ENCODE measurements at regions not wholly inside any gene's neighbourhood (a gene's known extent, or its start where the extent isn't known, plus 50 kb on each side); places are given as distances from the start of the nearest gene placed in this dataset.

DNA sequence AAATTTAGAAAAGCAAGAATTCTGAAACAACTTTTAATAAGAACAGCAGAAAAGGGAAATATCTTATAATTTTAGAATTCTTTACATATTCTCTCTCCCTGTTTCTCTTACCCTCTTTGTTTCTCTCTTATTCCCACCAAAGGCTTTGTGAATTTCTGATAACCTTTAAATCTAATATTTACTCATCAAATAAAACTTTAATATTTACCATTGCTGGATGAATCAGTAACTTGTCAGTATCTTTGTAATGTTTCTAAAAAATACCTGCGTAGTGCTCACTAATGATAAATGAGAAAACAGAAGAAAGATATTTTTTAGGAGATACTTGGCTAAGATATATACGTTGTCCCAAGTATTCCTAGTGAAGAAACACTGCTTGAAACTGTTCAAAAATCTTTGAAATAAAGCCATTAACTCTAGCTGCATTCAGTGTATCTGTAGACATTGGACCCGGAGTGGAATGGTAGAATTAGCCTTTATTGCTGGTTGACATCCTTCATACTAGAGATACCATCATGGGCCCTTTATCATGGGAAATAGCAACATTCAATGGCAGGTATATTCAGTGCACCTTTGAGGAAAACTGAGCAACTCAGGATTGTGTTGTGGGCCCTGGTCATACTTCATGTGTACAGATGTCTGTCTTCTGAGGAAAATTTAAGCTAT lies 2160.4 kb downstream of the MAT2B start:
- no peak for DNase-seq (ENCODE audit: low read depth)

DNA sequence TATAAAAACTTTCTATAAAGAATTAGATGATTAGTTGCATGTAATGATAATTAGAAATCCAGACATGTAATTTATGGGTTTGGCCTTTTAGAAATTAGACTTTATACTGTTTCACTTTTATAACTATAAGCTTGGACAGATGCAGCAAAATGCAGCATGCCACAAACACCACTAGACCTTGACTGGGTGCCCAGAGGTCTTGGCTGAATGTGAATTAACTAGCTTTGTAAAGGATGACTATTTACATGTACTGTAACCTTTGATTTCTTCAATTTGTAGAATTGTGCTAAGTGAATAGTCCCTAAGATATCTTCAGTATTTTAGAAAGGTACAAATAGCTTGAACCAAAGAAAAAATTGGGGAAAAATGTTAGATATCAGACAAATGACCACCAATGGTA lies 2168.1 kb downstream of the MAT2B start:
- no peak for DNase-seq (ENCODE audit: low read depth)

GRCh38 chr5:165695796-165696195 lies 2190.4 kb downstream of the MAT2B start:
- DNase-seq (ENCODE audit: low read depth): no peak

DNA sequence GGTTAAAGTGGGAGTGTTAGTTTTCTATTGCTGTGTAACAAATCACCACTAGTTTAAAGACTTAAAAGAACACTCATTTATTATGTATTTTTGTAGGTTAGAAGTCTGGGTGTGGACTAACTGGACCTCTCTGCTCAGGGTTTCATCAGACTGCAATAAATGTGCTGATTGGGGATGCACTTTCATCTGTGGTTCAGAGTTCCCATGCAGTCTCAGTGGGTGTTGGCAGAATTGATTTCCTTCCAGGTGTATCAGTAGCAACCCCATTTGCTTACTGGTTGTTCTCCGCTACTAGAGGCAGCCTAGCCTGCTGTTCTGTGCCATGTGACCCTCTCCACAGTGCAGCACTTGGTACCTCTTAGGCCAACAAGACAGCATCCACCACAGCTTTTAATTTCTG lies 2200.5 kb downstream of the MAT2B start:
- DNase-seq (ENCODE audit: low read depth): no peak

- DNase-seq (ENCODE audit: low read depth): no peak
These were observed 2206.6 kb downstream of the MAT2B start for GRCh38 chr5:165712011-165712410.

DNA sequence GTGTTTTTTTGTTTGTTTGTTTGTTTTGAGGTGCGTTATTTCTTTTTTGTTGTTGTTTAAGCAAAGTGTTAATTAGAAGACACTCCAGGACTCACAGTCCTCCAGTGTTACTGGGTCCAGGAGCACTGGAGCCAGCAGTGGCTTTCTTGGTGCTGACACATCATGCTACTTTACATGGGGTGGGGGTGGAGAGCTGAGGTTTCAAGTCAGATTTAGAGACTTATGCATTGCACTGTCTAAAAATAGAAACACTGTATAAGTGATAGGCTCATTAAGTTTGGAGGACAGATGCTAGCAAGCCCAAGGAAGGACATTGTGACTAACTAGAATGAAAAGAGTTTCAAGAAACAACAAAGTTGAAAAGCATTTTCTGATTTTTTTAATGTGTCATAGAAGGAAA lies 2209.2 kb downstream of the MAT2B start:
- no peak for DNase-seq (ENCODE audit: low read depth)

DNA sequence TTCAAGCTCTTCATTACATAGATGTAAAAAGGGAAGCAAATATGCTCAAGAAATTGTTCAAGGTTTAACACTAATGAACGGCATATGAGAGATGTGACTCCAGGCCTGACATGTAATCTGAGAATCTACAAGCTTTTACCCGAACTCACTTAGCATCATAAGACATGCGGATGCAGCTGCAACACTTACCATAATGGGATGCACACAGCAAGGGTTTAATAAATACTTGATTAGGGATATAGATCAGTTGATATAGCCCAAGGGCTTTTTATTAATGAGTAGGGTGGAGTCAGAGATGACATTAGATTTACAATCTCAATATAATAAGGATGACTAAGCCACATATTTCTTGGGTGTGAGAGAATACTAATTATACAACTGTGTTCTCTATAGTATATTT lies 2215.5 kb downstream of the MAT2B start:
- no peak for DNase-seq (ENCODE audit: low read depth)

- DNase-seq (ENCODE audit: low read depth): no peak
These were observed 2217.0 kb downstream of the MAT2B start for GRCh38 chr5:165722401-165722800.

DNA sequence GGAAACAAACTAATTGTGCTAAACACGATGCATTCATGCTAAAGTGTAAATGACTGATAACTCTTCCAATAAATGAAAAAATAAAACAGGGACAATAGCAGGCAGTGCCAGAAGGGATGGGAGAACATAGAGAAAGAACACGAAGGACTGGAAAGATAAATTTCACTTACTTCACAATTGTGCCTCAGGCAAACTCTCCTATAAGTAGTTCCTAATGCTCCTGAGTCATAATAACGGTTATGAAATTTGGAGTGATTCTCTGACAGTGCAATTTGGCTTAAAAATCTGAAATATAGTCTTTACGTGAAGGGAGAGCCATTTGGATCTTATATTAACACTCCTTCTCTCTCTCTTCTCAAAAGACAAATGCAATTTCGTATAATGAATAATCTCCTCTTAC lies 2218.5 kb downstream of the MAT2B start:
- DNase-seq (ENCODE audit: low read depth): no peak

- no peak for DNase-seq (ENCODE audit: low read depth)
These were observed 2223.0 kb downstream of the MAT2B start for GRCh38 chr5:165728425-165728824.

DNA sequence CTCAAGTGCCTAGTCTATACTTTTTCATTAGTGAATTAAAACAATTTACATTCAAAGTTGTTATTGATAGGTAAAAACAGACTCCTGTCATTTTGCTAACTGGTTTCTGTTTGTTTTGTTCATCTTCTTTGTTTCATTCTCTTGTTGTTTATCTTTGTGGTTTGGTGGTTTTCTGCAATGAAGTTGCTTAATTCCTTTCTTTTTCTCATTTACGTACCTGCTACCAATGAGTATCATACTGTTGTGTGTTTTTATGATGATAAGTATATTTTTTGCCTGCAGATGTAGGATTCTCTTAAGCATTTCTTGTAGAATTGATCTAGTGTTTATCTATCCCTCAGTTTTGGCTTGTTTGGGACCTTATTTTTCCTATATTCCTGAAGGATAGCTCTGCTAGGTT lies 2230.0 kb downstream of the MAT2B start:
- DNase-seq (ENCODE audit: low read depth): no peak

DNA sequence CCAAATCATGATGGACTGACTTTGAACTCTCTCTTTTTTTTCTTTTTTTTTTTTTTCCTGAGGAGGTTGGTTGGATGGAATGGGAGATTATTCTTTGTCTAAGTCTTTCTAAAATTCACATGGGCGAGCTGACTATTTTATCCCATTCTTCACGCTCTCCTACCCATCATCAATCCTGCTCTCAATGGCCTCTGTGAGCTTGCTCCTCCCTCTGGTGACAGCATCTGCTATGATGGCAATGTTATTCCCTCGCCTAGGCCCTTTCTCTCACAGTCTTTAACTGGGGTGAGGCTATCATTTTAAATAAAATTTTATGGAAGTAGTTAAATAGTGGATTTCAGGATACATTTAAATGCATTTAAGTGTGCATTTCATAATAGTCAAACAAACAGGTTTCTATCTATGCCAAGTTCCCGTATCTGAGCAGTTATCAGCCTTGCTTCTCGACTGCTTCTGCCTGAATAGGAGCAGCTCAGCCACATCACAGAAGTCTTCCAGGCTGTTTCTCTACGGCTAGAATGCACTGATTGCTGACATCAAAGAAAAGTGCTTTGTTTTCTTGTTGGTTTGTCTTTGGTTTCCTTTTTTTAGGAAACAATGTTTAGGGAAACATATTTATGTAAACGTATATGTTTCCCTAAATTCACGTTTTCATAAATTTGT lies 2233.8 kb downstream of the MAT2B start:
- no peak for DNase-seq (ENCODE audit: low read depth)

GRCh38 chr5:165757791-165758190 lies 2252.4 kb downstream of the MAT2B start:
- no peak for DNase-seq (ENCODE audit: low read depth)

DNA sequence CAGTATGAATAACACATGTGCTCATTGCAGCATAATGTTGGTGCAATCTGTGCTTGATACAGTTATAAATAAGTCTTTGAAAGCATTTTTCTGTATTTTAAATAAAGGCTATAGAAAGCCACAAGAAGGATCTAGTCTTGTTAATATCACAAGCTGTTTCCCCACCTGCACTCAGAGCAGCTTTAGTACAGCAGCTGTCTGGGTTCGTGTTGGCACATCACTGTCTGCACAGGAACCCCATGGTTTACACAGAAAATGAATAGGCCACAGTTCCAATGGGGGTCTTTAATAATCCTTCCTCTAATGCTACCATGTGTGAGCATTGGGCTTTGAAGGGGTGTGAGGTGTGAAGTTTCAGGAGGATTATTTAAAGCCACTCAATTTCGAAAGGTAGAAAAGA lies 2269.7 kb downstream of the MAT2B start:
- DNase-seq (ENCODE audit: low read depth): no peak

- DNase-seq (ENCODE audit: low read depth): no peak
These were observed 2274.1 kb downstream of the MAT2B start for GRCh38 chr5:165779505-165779904.

- no peak for DNase-seq (ENCODE audit: low read depth)
These were observed 2275.5 kb downstream of the MAT2B start for GRCh38 chr5:165780901-165781300.

DNA sequence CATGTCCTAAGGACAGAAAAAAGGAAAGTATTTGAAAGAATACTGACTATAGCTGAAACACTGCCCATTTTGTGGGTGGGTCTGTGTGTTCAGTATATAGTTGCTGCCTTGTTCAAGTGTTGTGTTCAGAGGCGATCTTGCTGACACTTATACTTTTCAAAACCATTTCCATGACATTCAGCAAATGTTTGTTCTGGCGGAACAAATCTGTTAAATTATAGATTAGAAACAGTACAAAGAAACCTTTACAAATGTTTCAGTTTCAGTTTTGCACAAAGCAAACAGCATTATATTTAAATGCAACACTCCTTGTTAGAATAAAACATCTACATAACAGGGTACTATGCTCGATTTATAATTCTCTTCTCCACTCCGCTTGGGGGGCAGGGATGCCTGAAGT lies 2276.3 kb downstream of the MAT2B start:
- DNase-seq (ENCODE audit: low read depth): no peak

DNA sequence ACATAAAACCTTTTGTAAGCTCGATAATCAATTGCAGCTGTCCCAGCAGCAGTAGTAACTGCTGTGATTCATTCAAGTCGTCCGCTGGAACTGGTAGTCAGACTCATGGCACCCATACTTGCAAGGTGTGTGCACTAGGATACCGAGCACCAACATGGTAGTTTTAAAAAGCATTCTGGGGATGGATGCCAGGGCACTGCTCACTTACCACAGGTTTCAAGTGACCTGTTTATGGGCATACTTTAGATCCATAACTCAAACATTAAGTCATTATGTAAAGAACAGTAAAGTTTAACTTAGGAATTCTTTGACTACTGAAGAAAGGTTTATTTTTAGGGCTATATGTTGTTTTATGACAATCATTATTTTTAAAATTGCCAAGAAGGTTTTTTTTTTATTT lies 2277.6 kb downstream of the MAT2B start:
- DNase-seq (ENCODE audit: low read depth): no peak

- DNase-seq (ENCODE audit: low read depth): no peak
These were observed 2280.7 kb downstream of the MAT2B start for GRCh38 chr5:165786073-165786472.

DNA sequence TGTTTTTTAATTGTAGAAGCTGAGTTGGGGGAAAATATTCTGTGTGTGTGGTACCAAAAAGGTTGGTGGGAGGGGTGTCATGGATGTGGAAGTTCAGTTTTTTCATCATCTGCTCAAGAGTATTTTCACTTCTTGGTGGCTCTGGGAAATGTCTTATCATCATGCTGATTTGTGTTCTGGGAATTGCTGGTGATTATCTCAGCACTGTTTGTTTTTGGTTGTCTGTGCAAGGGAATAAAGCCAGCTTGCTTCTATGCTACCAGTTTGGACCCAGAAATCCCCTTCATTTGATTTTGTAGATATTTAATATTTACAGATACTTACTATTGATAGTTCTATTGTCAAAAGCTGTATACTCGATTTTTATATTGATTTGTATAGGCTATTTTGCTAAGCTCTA lies 2289.7 kb downstream of the MAT2B start:
- DNase-seq (ENCODE audit: low read depth): no peak

- DNase-seq (ENCODE audit: low read depth): no peak
These were observed 2300.3 kb downstream of the MAT2B start for GRCh38 chr5:165805756-165806155.

- DNase-seq (ENCODE audit: low read depth): no peak
These were observed 2302.9 kb downstream of the MAT2B start for GRCh38 chr5:165808335-165808734.

- no peak for DNase-seq (ENCODE audit: low read depth)
These were observed 2304.5 kb downstream of the MAT2B start for GRCh38 chr5:165809914-165810313.

DNA sequence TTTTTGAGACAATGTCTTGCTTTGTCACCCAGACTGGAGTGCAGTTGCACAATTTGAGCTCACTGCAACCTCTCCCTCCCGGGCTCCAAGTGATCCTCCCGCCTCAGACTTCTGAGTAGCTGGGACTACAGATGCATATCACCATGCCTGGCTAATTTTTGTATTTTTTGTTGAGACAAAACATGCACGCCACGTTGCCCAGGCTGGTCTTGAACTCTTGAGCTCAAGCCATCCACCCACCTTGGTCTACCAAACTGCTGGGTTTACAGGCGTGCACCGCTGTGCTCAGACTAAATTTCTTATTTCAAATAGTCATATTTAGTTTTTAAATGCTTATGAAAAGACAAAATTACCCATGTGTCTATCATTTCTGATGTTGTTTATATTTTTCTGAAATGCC lies 2324.1 kb downstream of the MAT2B start:
- DNase-seq (ENCODE audit: low read depth): no peak
